HepG2 (cell line): ENCODE measurements at regions not wholly inside any gene's neighbourhood (a gene's known extent, or its start where the extent isn't known, plus 50 kb on each side); places are given as distances from the start of the nearest gene placed in this dataset.

Experiments used
- ATAC-seq: fragments of 200-7000 bp; cut with Tn5 transposase; 3 replicates; pipeline ENCODE4 v1.9.1; 2020; ENCODE audit warnings: mild to moderate bottlenecking, moderate library complexity
- BruUV-seq: library from RNA; stranded (reverse); fragments of 400-500 nt; replicated peaks from 2 replicates; lab custom pipeline; 2021; lab: Mats Ljungman, UMichigan
- CTCF ChIA-PET: fragments of 300-600 bp; formaldehyde crosslinking; extraction: SDS; loops from one replicate; lab custom pipeline; 2021; ENCODE audit warnings: low total read pairs, inconsistent platforms, low intra/inter-chr PET ratio; lab: Yijun Ruan, JAX
- POLR2A ChIA-PET: fragments of 350-600 bp; sonication (Branson Sonifier 250); formaldehyde crosslinking; loops from one replicate; lab custom pipeline; 2020; ENCODE audit warnings: antibody characterized with exemption, inconsistent platforms; lab: Yijun Ruan, JAX
- DNase-seq: peaks from one replicate; pipeline ENCODE4 v3.0.0-alpha.2; 2015; ENCODE audit warnings: low spot score
- FAIRE-seq: peaks from 3 replicates; lab custom pipeline; 2011; peaks lifted over from hg19 to GRCh38; lab: Jason Lieb, UNC
- H2AFZ ChIP-seq: one replicate; pipeline ENCODE4 v1.6.1; 2011; ENCODE audit warnings: low read length, inconsistent platforms
- H3K27ac ChIP-seq: fragments of 300-600 bp; 3 replicates; pipeline ENCODE4 v1.8.0; 2011; ENCODE audit warnings: mixed run types, mild to moderate bottlenecking, mixed read lengths, low read length, inconsistent platforms; ENCODE audit not compliant: insufficient read depth; ENCODE audit errors: extremely low read length
- H3K27me3 ChIP-seq, 2 experiments: fragments of 200-600 bp in 1 of 2; 2 replicates in 1 of 2; 3 replicates in 1 of 2; pipeline versions ENCODE4 v1.6.0 to v1.8.0; 2011; ENCODE audit warnings: low read length in 2 of 2, mild to moderate bottlenecking in 2 of 2, moderate library complexity in 2 of 2, inconsistent platforms in 1 of 2; ENCODE audit not compliant: insufficient read depth in 2 of 2, control insufficient read depth in 1 of 2
- H3K36me3 ChIP-seq, 2 experiments: fragments of 200-600 bp in 1 of 2; replicated peaks in 1 of 2; 2 replicates in 1 of 2; 3 replicates in 1 of 2; pipeline versions ENCODE4 v1.5.1 to v1.8.0; 2011; ENCODE audit warnings: low read length in 2 of 2, inconsistent platforms in 1 of 2; ENCODE audit not compliant: insufficient read depth in 2 of 2, control insufficient read depth in 1 of 2
- H3K4me1 ChIP-seq: 2 replicates; pipeline ENCODE4 v1.5.1; 2012; ENCODE audit warnings: low read length, inconsistent platforms; ENCODE audit not compliant: insufficient read depth
- H3K4me2 ChIP-seq: 2 replicates; pipeline ENCODE4 v1.6.0; 2011; ENCODE audit warnings: low read depth, low read length, inconsistent platforms
- H3K4me3 ChIP-seq, 3 experiments: fragments of 200-600 bp in 1 of 3; sonication (generic), shearing (Covaris generic) in 1 of 3; replicated peaks in 1 of 3; 2 replicates each; pipeline ENCODE4 v1.5.1; 2011 to 2016; ENCODE audit warnings: low read length in 3 of 3, inconsistent platforms in 2 of 3, low read depth in 2 of 3, mild to moderate bottlenecking in 2 of 3, control low read depth in 1 of 3, mixed read lengths in 1 of 3; ENCODE audit not compliant: insufficient read depth in 1 of 3
- H3K79me2 ChIP-seq: one replicate; pipeline ENCODE4 v1.6.1; 2011; ENCODE audit warnings: low read length, inconsistent platforms; ENCODE audit not compliant: insufficient read depth
- H3K9ac ChIP-seq: 2 replicates; pipeline ENCODE4 v1.6.0; 2011; ENCODE audit warnings: mild to moderate bottlenecking, low read depth, low read length, inconsistent platforms; ENCODE audit not compliant: insufficient read depth
- H3K9me3 ChIP-seq: 2 replicates; pipeline ENCODE4 v1.5.1; 2012; ENCODE audit warnings: mild to moderate bottlenecking, low read length
- H4K20me1 ChIP-seq: 2 replicates; pipeline ENCODE4 v1.6.0; 2011; ENCODE audit warnings: inconsistent platforms, mild to moderate bottlenecking, low read length, moderate library complexity; ENCODE audit not compliant: insufficient read depth
- ATF7 ChIP-seq, 2 experiments: fragments of 450-650 bp in 1 of 2; sonication (generic) in 1 of 2; formaldehyde crosslinking in 1 of 2; IDR thresholded peaks; 2 replicates each; pipeline versions ENCODE4 v1.4.0 to v1.6.1; 2016 to 2020; ENCODE audit warnings: antibody characterized with exemption in 1 of 2, mild to moderate bottlenecking in 1 of 2, missing genetic modification reagents in 1 of 2
- PRPF4 ChIP-seq: fragments of 200-400 bp; formaldehyde crosslinking; IDR thresholded peaks from 2 replicates; pipeline ENCODE4 v1.6.1; 2016; ENCODE audit warnings: low read length, low read depth; ENCODE audit not compliant: poor library complexity, severe bottlenecking
- ZC3H4 ChIP-seq: sonication (generic); formaldehyde crosslinking; IDR thresholded peaks from 2 replicates; pipeline ENCODE4 v1.4.0; 2020; ENCODE audit warnings: missing genetic modification reagents, borderline replicate concordance
- WGBS: methylation state at CpG from one replicate; pipeline ENCODE4 v1.1.6; 2017; ENCODE audit warnings: low lambda C conversion rate; 5-methylcytosine and 5-hydroxymethylcytosine counted together
- in situ Hi-C: cut with HindIII; loops from 2 replicates; pipeline ENCODE4 v1.10.0; 2017; ENCODE audit warnings: low pct_unique_long_range_greater_than_20kb; ENCODE audit not compliant: extremely low pct_ligation_motif_present
- intact Hi-C: fragments of 100-400 bp; cut with micrococcal nuclease; formaldehyde crosslinking; loops from one replicate; pipeline ENCODE4 v1.10.0; 2022; ENCODE audit not compliant: unreplicated experiment
- TF ChIP-seq, protein P1 (sequence below): sonication (generic); formaldehyde crosslinking; conservative IDR thresholded peaks from 2 replicates; pipeline ENCODE4 v1.8.0; 2022; ENCODE audit warnings: mild to moderate bottlenecking, moderate library complexity, missing genetic modification reagents

DNA sequence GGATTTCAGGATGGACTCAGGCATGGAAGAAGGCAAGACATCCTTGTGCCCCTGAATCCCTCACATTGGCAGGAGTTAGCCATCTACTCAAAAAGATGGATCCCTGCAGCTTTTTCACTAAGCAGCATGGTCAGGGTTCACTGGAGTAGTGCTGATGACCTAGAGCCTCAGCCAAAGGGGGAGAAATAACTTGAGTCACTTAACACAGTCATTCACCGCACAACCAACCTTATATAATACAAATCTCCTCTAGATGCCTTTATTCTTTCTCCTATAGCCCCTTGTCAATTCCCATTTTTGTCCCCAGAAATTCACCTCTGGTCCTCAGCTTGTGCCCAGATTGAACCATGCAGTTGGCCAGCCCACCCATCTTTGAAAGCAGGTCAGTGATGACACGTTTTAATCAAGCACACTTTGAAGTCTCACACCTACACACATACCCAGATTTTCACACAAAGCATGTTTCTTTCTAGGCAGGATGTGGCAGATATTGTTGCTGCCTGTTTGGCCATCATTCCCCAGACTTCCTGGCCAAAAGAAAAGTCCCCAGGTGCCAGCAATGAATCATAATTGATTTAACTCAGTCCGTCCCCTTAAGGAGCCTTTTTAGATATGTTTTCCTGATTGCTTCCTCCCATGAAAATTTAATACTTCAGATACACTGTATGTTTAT lies 84.2 kb downstream of the LBH start:
- no peak for DNase-seq
- intact Hi-C loops, result no loop called here
- Histone ChIP-seq H3K4me3 (no peak overlapping the region), H3K27me3 (no peaks in the 10 kb centered on the region; a peak in 2 of 5 replicates), H3K36me3 (no peaks in the 10 kb centered on the region), H3K4me1 (no peaks in the 10 kb centered on the region), H2AFZ (no peak overlapping the region), H3K27ac (no peak overlapping the region), H4K20me1 (no peaks in the 10 kb centered on the region), H3K9me3 (no peaks in the 10 kb centered on the region)
- 14% methylated on average over 3 of the region's 3 CpGs for WGBS
- no peak for ATAC-seq
- TF ChIP-seq ZC3H4 (CRISPR knock-in tag), result no peak
- TF ChIP-seq, all 625 proteins: peak for 0
- no peak for FAIRE-seq
- BruUV-seq, result no TSS peak
- CTCF ChIA-PET, result no interaction called here
- POLR2A ChIA-PET, result no interaction called here
- no peaks in the 10 kb centered on the region for H3K79me2 ChIP-seq
- no peak overlapping the region for H3K9ac ChIP-seq
- H3K4me2 ChIP-seq, result no peak overlapping the region
- in situ Hi-C loops, result no loop called here

DNA sequence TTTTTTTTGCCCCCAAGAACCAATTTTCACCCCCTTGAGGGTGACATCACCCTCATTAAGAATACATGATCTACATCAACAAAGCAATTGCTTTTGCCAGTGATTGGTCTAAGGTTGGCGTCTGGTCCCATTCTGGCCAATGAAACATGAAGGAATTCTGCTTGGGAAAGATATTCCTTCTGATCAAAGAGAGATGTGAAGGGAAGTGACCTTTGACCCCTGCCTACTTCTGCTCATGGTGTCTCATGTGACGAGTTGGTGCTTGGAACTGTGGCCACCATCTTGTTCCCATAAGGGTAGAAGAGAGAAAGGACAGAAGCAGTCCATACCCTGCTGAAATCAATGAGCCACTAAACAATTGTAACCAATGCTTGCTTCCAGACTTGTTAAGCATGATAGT lies 85.1 kb downstream of the LBH start:
- H3K4me1 ChIP-seq, result no peaks in the 10 kb centered on the region
- WGBS, result 30% methylated on average over 2 of the region's 2 CpGs

More for the DNA sequence above, 85.1 kb downstream of the LBH start:
- H3K27ac ChIP-seq, result no peak overlapping the region
- in situ Hi-C loops, result no loop called here
- ChIA-PET POLR2A (no interaction called here), CTCF (no interaction called here)
- H3K36me3 ChIP-seq, result no peaks in the 10 kb centered on the region
- DNase-seq, result no peak
- ATAC-seq, result no peak
- intact Hi-C loops, result no loop called here
- no peak overlapping the region for H3K4me2 ChIP-seq
- H3K4me3 ChIP-seq, result no peak overlapping the region
- BruUV-seq, result no TSS peak
- no peak overlapping the region for H2AFZ ChIP-seq
- H3K79me2 ChIP-seq, result no peaks in the 10 kb centered on the region
- no peak overlapping the region for H3K9ac ChIP-seq
- no peaks in the 10 kb centered on the region for H4K20me1 ChIP-seq
- peaks cover 0 to 3% of the 10 kb centered on the region in 2 experiments; a peak in 2 of 5 replicates for H3K27me3 ChIP-seq
- no peak for FAIRE-seq
- TF ChIP-seq ATF7 (IDR thresholded peaks at IDR 0.05) (0 out of 2 replicates have a peak, but pooled peaks have one; percentile 1), ATF7 (CRISPR knock-in tag; IDR thresholded peaks at IDR 0.05) (no peak), PRPF4 (no peak)
- TF ChIP-seq, protein P1, sequence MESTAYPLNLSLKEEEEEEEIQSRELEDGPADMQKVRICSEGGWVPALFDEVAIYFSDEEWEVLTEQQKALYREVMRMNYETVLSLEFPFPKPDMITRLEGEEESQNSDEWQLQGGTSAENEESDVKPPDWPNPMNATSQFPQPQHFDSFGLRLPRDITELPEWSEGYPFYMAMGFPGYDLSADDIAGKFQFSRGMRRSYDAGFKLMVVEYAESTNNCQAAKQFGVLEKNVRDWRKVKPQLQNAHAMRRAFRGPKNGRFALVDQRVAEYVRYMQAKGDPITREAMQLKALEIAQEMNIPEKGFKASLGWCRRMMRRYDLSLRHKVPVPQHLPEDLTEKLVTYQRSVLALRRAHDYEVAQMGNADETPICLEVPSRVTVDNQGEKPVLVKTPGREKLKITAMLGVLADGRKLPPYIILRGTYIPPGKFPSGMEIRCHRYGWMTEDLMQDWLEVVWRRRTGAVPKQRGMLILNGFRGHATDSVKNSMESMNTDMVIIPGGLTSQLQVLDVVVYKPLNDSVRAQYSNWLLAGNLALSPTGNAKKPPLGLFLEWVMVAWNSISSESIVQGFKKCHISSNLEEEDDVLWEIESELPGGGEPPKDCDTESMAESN (CRISPR knock-in tag), result no peak
- no peaks in the 10 kb centered on the region for H3K9me3 ChIP-seq
